GM19438 (cell line): ENCODE measurements at regions not wholly inside any gene's neighbourhood (a gene's known extent, or its start where the extent isn't known, plus 50 kb on each side); places are given as distances from the start of the nearest gene placed in this dataset.
"Not testable (repeated sequence)": the region's sequence is repeated elsewhere in the genome, so short reads cannot be mapped to it uniquely, and the experiment has no call there.

Experiments
- ATAC-seq: cut with Tn5 transposase; IDR thresholded peaks from one replicate; pipeline ENCODE4 v1.9.1; 2021; ENCODE audit warnings: low read depth; ENCODE audit not compliant: unreplicated experiment

- ATAC-seq, result no peak
Measured at GRCh38 chr10:76621886-76622620, 1015.6 kb downstream of the KCNMA1 start.

GRCh38 chr10:76618641-76619040 is 1019.0 kb downstream of the KCNMA1 start:
- ATAC-seq, result no peak

GRCh38 chr10:76618171-76618570 is 1019.4 kb downstream of the KCNMA1 start:
- no peak for ATAC-seq

- ATAC-seq, result not testable (repeated sequence)
Measured at GRCh38 chr10:76616666-76617065, 1020.9 kb downstream of the KCNMA1 start.

- no peak for ATAC-seq
Measured at GRCh38 chr10:76615049-76615448, 1022.6 kb downstream of the KCNMA1 start.
